Naive B cell (primary cell): ENCODE measurements at regions not wholly inside any gene's neighbourhood (a gene's known extent, or its start where the extent isn't known, plus 50 kb on each side); places are given as distances from the start of the nearest gene placed in this dataset.
"Not testable (repeated sequence)": the region's sequence is repeated elsewhere in the genome, so short reads cannot be mapped to it uniquely, and the experiment has no call there.

Experiments
- ATAC-seq, 2 donors: fragments of 150-1000 bp; cut with Tn5 transposase; 2 replicates each; pipeline ENCODE4 v1.10.0; 2021; ENCODE audit warnings: low read depth in 2 of 2, mild to moderate bottlenecking in 2 of 2, moderate library complexity in 2 of 2
- DNase-seq: peaks from one replicate; pipeline ENCODE4 v3.0.0; 2022
- H3K27ac Mint-ChIP-seq, 6 donors: one replicate each; pipeline ENCODE4 v1.8.0; 2020 to 2022; ENCODE audit warnings: mild to moderate bottlenecking in 6 of 6, mixed read lengths in 6 of 6, moderate library complexity in 5 of 6, inconsistent platforms in 2 of 6
- H3K27me3 Mint-ChIP-seq, 3 donors: one replicate each; pipeline ENCODE4 v1.8.0; 2021 to 2022; ENCODE audit warnings: mixed read lengths in 3 of 3, mild to moderate bottlenecking in 1 of 3
- H3K36me3 Mint-ChIP-seq, 2 donors: one replicate each; pipeline ENCODE4 v1.8.0; 2020 to 2022; ENCODE audit warnings: mixed read lengths in 2 of 2, inconsistent platforms in 1 of 2, mild to moderate bottlenecking in 1 of 2
- H3K4me1 Mint-ChIP-seq, 3 donors: one replicate each; pipeline ENCODE4 v1.8.0; 2020 to 2022; ENCODE audit warnings: mixed read lengths in 3 of 3, inconsistent platforms in 1 of 3, mild to moderate bottlenecking in 1 of 3, moderate library complexity in 1 of 3
- H3K4me3 Mint-ChIP-seq, 8 donors: one replicate each; pipeline ENCODE4 v1.8.0; 2020 to 2022; ENCODE audit warnings: mild to moderate bottlenecking in 8 of 8, mixed read lengths in 8 of 8, moderate library complexity in 8 of 8, inconsistent platforms in 2 of 8
- H3K9me3 Mint-ChIP-seq, 7 donors: one replicate each; pipeline ENCODE4 v1.8.0; 2020 to 2022; ENCODE audit warnings: mixed read lengths in 7 of 7, mild to moderate bottlenecking in 5 of 7, inconsistent platforms in 2 of 7, moderate library complexity in 1 of 7

DNA sequence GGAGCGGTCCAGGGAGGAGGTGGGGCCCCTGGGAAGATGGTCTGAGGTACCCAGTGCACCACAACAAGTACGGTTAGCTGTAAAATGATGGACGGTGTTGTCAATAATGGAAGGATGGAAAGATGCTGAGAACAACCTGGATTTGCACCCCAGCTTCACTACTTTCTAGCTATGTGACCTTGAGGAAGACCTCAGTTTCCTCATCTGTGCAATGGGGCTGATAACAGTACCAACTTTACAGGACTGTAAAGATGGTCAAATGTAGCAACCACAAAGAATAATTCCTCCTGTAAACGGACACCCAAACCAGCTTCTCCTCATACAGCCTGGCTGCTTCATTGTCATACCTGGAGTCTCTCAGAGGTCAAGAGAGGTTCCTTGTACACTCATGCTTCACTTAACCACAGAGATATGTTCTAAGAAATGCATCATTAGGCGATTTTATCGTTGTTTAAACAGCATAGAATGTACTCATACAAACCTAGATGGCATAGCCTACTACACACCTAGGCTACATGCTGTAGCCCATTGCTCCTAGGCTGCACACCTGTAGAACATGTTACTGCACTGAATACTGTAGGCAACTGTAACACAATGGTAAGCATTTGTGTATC lies 65.5 kb upstream of the LMO2 start:
- Mint-ChIP-seq H3K27me3 (peaks cover 13 to 23% (median 22%) of the 10 kb centered on the region in 3 donors), H3K4me3 (no peak overlapping the region), H3K4me1 (no peaks in the 10 kb centered on the region), H3K9me3 (no peaks in the 10 kb centered on the region), H3K27ac (no peak overlapping the region), H3K36me3 (no peaks in the 10 kb centered on the region)
- DNase-seq (no peak), ATAC-seq (no peak)

DNA sequence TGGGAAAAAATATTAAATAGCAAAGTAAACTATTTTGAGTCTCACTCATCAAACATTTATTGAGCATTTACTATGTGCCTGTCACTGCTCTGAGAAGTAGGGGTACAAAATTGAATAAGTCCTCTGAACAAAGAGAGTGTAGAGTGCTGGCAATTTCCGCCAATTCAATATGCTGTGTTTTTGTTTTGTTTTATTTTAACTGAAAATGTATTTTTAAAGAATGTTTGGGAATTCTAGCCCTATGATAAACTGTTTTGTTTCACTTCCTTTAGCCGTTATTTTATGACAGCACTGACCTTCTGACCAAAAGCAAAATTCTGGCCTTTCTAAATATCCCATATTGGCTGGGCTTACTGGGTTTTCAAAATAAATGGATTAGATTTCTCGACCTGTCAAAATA lies 64.7 kb upstream of the LMO2 start:
- H3K36me3 Mint-ChIP-seq = no peaks in the 10 kb centered on the region
- DNase-seq = no peak
- no peak overlapping the region for H3K27ac Mint-ChIP-seq
- no peaks in the 10 kb centered on the region for H3K9me3 Mint-ChIP-seq
- H3K4me1 Mint-ChIP-seq = no peaks in the 10 kb centered on the region
- no peak overlapping the region for H3K4me3 Mint-ChIP-seq
- peaks cover 13 to 22% (median 20%) of the 10 kb centered on the region in 3 donors for H3K27me3 Mint-ChIP-seq
- ATAC-seq = no peak

DNA sequence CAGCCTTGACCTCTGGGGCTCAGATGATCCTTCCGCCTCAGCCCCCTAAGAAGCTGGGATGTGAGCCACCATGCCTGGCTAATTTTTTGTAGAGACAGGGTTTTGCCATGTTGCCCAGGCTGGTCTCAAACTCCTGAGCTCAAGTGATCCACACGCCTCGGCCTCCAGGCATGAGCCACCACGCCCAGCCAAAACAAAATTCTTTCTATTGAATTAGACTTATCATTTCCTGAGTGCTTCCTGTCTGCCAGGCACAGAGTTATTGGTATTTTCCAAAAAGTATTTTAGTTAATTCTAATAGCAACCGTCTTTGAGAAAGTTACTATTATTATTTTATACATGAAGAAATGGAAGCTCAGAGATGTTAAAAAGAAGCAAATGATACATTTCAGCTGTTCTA lies 61.4 kb upstream of the LMO2 start:
- Mint-ChIP-seq H3K27ac (no peak overlapping the region), H3K36me3 (no peaks in the 10 kb centered on the region), H3K27me3 (peaks cover 10 to 34% (median 15%) of the 10 kb centered on the region in 3 donors), H3K4me3 (no peak overlapping the region), H3K4me1 (no peaks in the 10 kb centered on the region), H3K9me3 (no peaks in the 10 kb centered on the region)
- DNase-seq (no peak), ATAC-seq (no peak)

DNA sequence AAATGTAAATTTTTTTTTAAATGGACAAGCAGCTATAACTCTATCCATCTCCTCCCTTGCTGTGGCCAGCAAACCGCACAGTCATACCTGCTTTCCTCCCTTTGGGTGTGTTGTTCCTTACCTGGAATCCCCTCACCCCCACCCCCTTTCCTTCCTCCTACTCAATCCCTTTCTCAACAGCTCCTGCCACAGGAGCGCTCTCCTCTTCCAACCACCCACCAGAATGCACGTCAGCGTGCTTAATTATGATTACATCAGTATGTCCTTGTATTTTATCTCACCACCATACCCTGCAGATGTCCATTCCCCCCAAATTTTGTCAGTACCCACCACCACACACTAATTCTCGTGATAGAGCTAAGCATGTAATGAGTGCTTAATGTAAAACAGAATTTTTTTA lies 60.9 kb upstream of the LMO2 start:
- Mint-ChIP-seq H3K27me3 (peaks cover 10 to 34% (median 15%) of the 10 kb centered on the region in 3 donors), H3K36me3 (no peaks in the 10 kb centered on the region), H3K4me3 (no peak overlapping the region), H3K4me1 (no peaks in the 10 kb centered on the region), H3K27ac (no peak overlapping the region), H3K9me3 (no peaks in the 10 kb centered on the region)
- ATAC-seq = no peak
- DNase-seq = no peak

DNA sequence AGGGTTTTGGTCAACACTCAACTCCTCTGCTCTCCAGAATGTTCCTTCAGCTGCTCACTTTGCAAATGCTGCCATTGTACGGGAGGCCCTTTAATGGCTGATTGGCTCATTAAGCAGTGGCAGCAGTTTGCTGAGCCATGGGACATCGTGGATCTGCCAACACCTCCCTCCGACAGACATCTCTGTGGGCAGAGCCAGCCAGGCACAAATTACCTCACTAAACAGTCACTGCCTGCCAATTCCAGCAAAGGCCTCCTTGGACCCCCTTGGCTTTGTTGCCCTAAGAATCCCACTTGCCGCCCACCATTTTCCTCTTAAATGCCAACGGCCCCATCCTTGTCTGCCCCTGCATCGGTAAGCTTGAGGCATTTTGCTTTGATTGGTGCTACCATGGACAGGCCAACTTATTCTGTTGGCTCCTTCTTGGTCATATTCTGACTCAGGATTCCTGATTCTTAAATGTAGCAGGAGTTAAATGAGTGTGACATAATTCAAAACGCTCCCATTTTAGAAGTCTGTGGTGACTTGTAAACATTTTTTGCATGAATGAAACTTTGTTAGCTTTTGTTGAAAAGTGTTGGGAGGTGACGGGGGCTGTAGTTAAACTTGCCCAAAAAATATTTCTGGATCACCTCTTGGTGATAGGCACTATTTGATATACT lies 57.5 kb upstream of the LMO2 start:
- Mint-ChIP-seq H3K4me3 (no peak overlapping the region), H3K27me3 (peaks cover 7 to 22% (median 14%) of the 10 kb centered on the region in 3 donors), H3K36me3 (no peaks in the 10 kb centered on the region), H3K27ac (peak overlapping the region in 1 of 6 donors; percentile 47), H3K9me3 (no peaks in the 10 kb centered on the region), H3K4me1 (peaks cover 0 to under 1% (median 0%) of the 10 kb centered on the region in 3 donors)
- ATAC-seq (no peak), DNase-seq (no peak)

DNA sequence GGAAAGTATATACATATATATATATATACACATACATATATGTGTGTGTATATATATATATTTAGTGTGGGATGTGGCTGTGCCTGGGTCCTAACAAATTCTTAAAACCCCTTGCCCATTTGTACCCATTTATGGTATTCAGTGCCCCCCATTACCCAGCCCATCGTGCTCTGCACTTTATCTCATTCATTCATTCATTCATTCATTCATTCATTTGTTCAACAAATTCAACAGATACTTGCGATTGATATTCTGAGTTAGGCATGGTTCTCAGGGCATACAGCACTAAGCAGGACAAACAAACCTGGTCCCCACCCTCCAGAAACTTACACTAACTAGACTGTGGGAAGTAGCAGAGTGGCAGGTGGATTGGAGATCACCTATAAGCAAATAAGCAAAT lies 56.6 kb upstream of the LMO2 start:
- no peak overlapping the region for H3K4me3 Mint-ChIP-seq
- H3K4me1 Mint-ChIP-seq = peaks cover 0 to 9% (median 0%) of the 10 kb centered on the region in 3 donors
- H3K9me3 Mint-ChIP-seq = no peaks in the 10 kb centered on the region
- DNase-seq (no peak), ATAC-seq (no peak)
- no peaks in the 10 kb centered on the region for H3K36me3 Mint-ChIP-seq
- H3K27me3 Mint-ChIP-seq = peaks cover 3 to 18% (median 8%) of the 10 kb centered on the region in 3 donors
- H3K27ac Mint-ChIP-seq = peak overlapping the region in 1 of 6 donors; percentile 19

DNA sequence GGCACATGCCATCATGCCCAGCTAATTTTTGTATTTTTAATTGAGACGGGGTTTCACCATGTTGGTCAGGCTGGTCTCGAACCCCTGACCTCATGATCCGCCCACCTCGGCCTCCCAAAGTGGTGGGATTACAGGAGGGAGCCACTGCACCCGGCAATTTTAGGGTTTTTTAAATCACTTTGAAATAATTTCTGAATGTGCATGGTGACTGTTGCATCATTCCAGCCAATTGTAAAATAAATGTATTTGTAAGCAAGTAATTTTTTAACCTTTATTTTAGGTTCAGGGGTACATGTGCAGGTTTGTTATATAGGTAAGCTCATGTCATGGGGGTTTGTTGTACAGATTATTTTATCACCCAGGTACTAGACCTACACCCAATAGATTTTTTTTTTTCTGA lies 56.0 kb upstream of the LMO2 start:
- not testable (repeated sequence) for H3K4me3 Mint-ChIP-seq, H3K9me3 Mint-ChIP-seq, ATAC-seq, H3K36me3 Mint-ChIP-seq, H3K27ac Mint-ChIP-seq, DNase-seq
- H3K4me1 Mint-ChIP-seq = peaks cover 3 to 15% (median 6%) of the 10 kb centered on the region in 3 donors
- H3K27me3 Mint-ChIP-seq = peaks cover 3 to 16% (median 5%) of the 10 kb centered on the region in 3 donors

DNA sequence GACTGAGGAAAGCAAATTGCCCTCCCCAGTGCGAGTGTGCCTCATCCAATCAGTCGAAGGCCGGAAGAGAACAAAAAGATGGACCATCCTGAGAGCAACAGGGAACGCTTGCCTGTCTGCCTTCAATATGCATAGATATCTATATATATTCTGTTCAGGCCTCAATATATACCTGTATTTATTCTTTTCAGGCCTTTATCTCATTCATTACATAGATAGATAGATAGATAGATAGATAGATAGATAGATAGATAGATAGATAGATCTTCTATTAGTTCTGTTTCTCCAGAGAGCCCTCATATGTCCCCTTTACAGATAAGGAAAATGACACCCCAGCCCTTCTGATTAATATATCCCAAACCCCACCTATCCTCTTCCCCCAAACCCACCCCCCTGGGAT lies 55.1 kb upstream of the LMO2 start:
- ATAC-seq (no peak), DNase-seq (no peak)
- H3K36me3 Mint-ChIP-seq = no peaks in the 10 kb centered on the region
- peak overlapping the region in 1 of 6 donors; percentile 69 for H3K27ac Mint-ChIP-seq
- H3K9me3 Mint-ChIP-seq = no peaks in the 10 kb centered on the region
- no peak overlapping the region for H3K4me3 Mint-ChIP-seq
- H3K4me1 Mint-ChIP-seq = peaks cover 7 to 24% (median 10%) of the 10 kb centered on the region in 3 donors
- peaks cover 0 to 12% (median 3%) of the 10 kb centered on the region in 3 donors for H3K27me3 Mint-ChIP-seq

DNA sequence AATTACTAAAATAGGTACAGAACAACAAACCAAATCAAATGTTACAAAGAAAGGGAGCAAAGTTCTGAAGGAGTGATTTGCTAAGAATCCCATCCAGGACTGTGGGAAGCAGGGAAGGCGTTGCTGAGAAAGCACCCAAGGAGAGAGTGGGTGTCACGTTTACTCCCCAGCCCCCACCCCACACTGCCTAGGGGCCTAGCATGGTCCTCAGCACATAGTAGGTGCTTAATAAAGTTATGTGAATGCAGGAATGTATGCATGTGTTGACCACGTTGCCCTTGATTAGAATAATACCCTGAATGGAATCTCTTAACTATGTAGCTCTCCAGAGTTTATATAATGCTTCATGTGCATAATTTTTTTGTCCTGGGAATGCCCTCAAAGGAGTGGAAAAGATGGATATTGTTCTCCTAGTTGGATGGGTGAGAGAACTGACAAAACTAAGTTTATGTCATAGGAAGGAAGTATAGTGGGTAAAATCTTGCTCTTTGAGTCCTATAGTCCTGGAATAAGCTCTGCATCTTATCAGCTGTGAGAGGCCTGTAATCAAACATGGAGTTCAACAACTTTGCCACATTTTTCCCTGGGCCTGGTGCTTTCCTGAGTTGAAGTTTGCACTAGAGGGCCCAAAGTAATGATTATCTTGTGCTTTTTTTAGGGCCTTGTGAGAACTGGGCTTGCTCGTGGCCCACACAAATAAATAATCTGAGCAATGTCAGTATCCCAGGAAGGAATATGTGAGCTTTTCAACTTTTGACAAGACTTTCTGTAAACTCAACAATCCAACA lies 53.8 kb upstream of the LMO2 start:
- DNase-seq = no peak
- Mint-ChIP-seq H3K9me3 (no peaks in the 10 kb centered on the region), H3K27ac (peak overlapping the region in 1 of 6 donors; percentile 36), H3K4me3 (no peak overlapping the region), H3K4me1 (peaks cover 7 to 31% (median 16%) of the 10 kb centered on the region in 3 donors), H3K27me3 (peaks cover 0 to 12% (median 3%) of the 10 kb centered on the region in 3 donors), H3K36me3 (no peaks in the 10 kb centered on the region)
- no peak for ATAC-seq

DNA sequence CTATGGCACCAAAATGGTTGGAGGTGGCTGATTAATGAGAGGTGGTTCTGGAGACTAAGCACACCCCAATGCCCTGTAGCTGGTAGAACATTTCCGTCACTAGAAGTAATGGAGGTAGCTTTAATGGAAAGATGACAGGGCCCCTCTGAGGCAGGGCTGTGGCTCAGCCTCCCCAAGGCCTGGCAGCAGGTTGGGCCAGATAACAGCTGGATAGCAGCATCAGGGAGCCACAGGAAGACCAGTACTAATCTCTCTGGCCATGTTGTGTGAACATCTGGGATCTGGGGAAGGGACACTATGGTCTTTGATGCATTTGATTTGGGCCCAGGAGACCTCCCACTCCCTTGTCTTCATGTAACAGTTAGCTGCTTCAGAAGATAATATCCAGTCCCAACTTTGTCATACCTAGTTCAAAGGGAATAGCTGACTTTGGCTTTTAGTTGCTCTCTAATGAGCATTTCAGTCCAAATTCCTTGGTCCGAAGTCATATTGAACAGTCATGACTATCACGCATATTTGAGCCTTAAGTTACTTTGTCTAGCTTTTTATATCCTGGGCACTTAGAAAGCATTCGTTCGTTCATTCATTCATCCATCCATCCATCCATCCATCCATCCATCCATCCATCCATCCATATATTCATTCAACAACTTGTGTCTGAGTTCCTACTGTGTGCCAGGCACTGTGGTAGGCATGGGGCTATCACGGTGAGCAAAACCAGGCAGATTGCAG lies 53.0 kb upstream of the LMO2 start:
- ATAC-seq = no peak
- H3K27me3 Mint-ChIP-seq = peaks cover 0 to 12% (median 3%) of the 10 kb centered on the region in 3 donors

DNA sequence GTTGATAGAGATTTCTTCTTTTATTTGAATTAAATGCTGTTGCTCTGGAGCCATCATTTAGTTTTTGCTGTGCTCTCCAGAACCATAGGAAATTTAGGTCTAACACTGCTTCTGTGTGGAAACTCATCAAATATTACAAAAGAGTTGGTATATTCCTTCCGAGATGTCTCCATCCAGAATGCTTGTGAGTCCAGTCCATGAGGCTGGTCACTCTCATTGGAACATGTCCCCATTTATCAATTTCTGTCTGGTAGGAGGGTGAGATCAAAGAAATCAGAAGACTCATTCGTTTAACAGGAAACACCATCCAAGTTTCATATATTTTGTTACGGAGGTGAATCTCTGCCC lies 52.4 kb upstream of the LMO2 start:
- no peaks in the 10 kb centered on the region for H3K9me3 Mint-ChIP-seq
- peaks cover 7 to 39% (median 16%) of the 10 kb centered on the region in 3 donors for H3K4me1 Mint-ChIP-seq
- no peak for ATAC-seq
- no peaks in the 10 kb centered on the region for H3K36me3 Mint-ChIP-seq
- H3K27ac Mint-ChIP-seq = no peak overlapping the region
- H3K27me3 Mint-ChIP-seq = peaks cover 0 to 8% (median 3%) of the 10 kb centered on the region in 3 donors
- no peak for DNase-seq
- no peak overlapping the region for H3K4me3 Mint-ChIP-seq

More for the DNA sequence above, 53.0 kb upstream of the LMO2 start:
- Mint-ChIP-seq H3K4me1 (peaks cover 7 to 38% (median 16%) of the 10 kb centered on the region in 3 donors), H3K4me3 (no peak overlapping the region), H3K27ac (no peak overlapping the region), H3K9me3 (no peaks in the 10 kb centered on the region), H3K36me3 (no peaks in the 10 kb centered on the region)
- DNase-seq = no peak

DNA sequence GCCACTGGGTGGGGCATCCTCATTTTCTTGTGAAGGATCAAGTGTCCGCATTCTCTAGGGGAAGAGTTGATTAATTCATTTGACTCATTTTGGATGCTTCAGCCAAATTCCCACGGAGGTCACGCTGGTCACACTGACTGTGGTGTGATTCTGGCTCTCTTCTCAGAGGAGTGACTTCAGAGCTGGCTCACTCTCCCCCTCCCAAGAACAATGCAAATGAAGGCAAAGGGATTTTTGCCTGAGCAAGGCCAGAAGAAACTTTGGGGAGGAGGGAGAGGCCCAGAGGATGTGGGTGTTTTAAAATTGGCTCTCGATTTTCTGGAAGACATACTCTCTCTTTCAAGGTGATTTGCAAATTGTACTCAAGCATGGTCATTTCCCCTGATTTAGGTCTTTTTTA lies 51.1 kb upstream of the LMO2 start:
- Mint-ChIP-seq H3K4me3 (peak overlapping the region in 3 of 8 donors; percentile 14 to 71 (median 33)), H3K9me3 (no peaks in the 10 kb centered on the region), H3K27ac (no peak overlapping the region), H3K36me3 (no peaks in the 10 kb centered on the region), H3K4me1 (peaks cover 7 to 39% (median 16%) of the 10 kb centered on the region in 3 donors), H3K27me3 (peaks cover 0 to 17% (median 9%) of the 10 kb centered on the region in 3 donors)
- no peak for ATAC-seq
- DNase-seq = no peak

DNA sequence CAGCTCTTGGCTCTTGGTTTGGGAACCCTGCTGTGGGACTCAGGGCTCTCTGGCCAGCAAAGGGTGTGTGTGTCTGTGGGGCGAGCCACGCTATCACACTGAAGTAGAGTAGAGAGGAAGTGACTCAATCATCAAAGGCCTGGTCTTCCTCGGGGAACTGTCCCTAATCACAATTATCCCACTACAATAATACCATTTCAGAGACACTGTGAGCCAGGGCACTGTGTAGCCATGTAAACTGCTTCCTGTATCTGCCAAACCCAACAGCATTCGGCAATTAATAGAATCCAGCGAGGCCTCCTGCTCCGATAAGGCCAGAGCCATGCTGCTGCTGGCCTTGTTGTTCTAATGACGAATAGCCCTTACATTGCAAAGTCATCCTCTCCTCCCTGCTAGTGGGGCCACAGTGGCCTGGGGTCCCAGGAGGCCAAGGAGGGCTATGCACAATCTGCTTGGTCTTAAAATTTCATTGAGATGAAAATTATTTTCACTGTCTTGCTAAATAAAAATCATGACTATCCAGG lies 49.8 kb upstream of the LMO2 start:
- H3K27me3 Mint-ChIP-seq = peaks cover 6 to 29% (median 20%) of the 10 kb centered on the region in 3 donors
- no peaks in the 10 kb centered on the region for H3K9me3 Mint-ChIP-seq
- H3K27ac Mint-ChIP-seq = peak overlapping the region in 2 of 6 donors; percentile 40 to 42
- peaks cover 14 to 47% (median 16%) of the 10 kb centered on the region in 3 donors for H3K4me1 Mint-ChIP-seq
- no peaks in the 10 kb centered on the region for H3K36me3 Mint-ChIP-seq
- no peak overlapping the region for H3K4me3 Mint-ChIP-seq
- no peak for DNase-seq
- ATAC-seq = no peak
